Ammon's horn (tissue), 1 donor: ENCODE measurements at regions not wholly inside any gene's neighbourhood (a gene's known extent, or its start where the extent isn't known, plus 50 kb on each side); places are given as distances from the start of the nearest gene placed in this dataset.
A peak's percentile ranks its signal among the peaks of the same experiment; 100 is the strongest.
"Not testable (repeated sequence)": the region's sequence is repeated elsewhere in the genome, so short reads cannot be mapped to it uniquely, and the experiment has no call there.

ENCODE experiments used
- DNase-seq: peaks from one replicate; pipeline ENCODE4 v3.0.0-alpha.2; 2016; ENCODE audit warnings: low spot score

DNA sequence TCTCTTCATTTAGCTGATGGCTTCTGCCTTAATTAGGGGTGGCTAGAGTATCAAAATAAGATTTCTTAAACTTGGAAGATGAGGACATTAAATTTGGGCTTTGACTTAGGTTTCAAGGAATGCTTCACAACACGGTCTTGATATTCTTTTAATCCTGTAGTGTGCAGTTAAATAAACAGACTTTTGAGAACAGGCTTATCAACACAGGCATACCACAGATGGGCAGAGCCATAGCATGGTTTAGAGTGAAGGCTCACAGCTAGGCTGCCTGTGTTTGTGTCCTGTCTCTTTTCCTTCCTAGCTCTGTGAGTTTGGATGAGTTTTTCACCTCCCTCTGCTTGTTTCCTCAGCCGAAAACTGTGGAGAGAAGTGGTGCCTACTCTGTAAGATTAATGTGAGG lies 102.3 kb upstream of the IPO9 start:
- DNase-seq = no peak

DNA sequence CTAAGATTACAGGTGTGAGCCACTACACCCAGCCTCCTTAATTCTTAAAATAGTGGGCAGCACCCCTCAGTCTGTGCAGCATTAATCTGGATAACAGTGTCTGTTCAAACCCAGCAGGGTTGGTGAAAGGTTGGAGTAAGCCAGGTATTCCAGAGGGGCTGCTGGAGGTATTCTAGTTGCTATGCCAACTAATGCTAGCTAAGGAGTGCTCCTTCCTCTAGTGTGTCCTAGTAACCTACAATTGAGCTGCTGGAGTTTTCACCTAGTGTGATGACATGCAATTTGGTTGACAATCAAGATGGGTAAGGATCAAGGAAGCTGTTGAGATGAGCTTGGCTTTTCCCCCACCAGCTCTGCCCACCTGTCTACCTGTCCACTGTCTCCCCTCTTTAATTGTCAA lies 100.2 kb upstream of the IPO9 start:
- DNase-seq = no peak

DNA sequence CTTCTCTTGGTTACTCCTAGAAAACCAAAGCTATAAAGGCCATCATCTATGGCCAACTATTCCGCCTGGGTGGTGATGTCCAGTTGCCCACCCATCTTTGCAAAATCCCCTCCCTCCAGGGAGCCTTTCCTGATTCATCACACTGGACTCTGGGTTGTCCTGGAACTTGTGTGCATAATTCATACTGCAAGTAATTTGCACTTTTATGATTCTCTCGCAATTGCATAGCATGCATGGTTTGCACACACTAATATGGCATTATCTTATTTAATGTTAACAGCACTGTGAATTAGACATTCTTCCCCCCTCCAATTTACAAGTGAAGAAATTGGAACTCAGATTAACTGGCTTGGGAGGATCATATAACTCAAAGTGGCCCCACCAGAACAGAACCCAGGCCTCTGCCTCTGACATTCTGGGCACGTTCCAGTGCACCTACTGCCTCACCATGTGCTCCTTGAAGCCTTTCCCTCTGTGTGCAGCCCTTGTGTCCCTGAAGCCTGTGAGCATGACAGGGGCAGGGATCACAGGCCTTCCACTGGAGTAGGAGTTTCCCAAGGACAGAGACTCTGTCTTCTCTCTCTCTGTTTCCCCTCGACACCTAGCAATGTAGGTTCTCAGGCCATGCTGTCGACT lies 98.9 kb upstream of the IPO9 start:
- no peak for DNase-seq

DNA sequence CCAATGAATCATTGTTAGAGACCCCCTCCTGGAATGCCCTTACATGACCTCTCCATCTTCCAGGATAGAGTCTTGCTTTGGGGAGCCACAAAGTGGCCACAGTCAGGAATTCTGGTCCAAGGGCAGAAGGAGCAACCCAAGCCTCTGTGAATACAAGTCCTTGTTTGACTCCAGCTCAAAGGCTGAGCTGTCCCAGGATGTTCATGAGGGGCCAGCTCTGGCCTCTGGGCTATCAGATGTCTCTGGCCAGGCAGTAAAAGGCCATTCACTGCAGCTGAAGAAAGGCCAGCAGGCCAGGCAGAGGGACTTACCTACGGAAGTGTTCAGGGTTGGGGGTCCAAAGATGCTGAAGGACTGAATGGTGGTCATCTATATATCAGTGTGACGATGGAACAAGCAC lies 98.3 kb upstream of the IPO9 start:
- peak; percentile 82 for DNase-seq

DNA sequence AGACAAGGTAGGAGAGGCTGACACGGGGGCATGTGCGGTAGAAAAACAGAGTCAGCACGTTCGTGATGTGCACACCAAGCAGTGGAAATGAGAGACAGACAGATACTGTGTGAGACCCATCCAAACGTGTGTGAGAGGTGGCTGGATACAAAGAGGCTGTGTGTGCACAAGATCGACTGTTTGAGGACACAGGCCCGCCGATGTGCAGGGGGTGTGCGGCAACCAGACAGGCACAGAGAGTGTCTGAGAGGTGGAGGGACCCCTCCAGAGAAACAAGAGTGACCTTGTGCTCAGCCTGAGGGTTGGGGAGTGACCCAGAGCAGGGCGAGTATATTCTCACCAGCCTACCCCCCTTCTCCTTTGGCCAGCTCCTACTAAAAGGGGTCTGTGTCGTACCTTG lies 97.8 kb upstream of the IPO9 start:
- peak; percentile 84 for DNase-seq

DNA sequence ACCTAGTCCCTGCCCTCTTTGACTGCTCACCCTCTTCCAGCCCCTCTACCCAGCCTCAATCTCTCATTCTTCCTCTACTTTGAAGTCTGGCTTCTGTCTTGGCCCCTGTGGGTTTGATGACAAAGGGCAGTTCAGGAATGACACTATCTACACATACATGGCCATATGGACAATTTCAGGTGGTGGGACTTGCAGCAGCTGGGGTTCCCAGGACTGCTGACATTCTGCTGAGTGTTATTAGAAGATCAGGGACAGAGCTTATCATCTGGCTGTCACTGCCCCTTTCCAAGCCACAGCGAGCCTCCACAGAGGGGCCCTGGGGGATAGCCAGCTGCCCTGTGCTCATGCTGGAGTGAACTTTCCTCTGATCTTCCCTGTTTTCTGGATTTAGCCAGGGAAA lies 97.4 kb upstream of the IPO9 start:
- no peak for DNase-seq

DNA sequence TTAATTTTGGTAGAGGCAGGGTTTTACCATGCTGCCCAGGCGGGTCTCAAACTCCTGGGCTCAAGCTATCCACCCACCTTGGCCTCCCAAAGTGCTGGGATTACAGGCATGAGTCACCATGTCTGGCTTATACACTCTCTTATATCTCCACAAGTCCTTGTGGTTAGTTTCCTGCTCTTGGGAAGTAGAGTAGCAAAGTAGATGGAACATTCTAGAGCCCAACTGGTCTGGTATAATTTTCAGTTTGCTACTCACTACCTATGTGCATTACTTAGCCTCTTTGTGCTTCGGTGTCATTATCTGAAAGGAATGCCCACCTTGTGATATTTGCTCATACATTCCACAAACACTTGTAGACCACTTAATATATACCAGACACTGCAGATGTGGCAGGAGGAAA lies 96.6 kb upstream of the IPO9 start:
- DNase-seq = no peak

DNA sequence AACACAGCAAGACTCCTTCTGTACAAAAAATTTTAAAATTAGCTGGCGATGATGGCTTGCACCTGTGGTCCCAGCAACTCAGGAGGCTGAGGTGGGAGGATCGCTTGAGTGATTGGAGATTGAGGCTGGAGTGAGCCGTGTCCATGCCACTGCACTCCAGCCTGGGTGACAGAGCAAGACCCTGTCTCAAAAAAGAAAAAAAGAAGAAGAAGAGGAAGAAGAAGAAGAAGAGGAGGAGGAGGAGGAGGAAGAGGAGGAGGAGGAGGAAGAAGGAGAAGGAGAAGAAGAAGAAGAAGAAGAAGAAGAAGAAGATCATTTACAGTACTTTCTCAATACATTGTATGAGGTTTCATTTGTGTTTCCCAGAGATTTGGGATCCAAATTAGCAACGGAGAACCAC lies 94.7 kb upstream of the IPO9 start:
- DNase-seq = not testable (repeated sequence)

DNA sequence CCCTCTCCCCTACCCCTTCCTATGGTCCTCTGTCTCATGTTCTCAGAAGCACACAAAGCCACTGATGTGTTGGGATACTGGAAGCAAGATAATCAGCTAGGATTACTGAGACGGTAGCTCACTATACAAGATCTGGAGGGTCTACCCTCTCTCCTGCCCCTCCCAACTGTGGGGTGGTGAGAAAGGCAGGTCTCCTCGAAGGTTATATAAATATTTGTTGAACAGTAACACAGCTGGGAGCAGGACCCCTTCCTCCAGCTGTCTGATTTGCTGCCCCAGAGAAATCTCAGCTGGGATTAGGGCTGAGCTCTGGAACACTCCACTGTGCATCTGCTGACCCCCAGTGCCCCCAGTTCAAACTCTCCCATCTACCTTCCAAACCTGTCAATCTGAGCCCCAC lies 94.2 kb upstream of the IPO9 start:
- no peak for DNase-seq

DNA sequence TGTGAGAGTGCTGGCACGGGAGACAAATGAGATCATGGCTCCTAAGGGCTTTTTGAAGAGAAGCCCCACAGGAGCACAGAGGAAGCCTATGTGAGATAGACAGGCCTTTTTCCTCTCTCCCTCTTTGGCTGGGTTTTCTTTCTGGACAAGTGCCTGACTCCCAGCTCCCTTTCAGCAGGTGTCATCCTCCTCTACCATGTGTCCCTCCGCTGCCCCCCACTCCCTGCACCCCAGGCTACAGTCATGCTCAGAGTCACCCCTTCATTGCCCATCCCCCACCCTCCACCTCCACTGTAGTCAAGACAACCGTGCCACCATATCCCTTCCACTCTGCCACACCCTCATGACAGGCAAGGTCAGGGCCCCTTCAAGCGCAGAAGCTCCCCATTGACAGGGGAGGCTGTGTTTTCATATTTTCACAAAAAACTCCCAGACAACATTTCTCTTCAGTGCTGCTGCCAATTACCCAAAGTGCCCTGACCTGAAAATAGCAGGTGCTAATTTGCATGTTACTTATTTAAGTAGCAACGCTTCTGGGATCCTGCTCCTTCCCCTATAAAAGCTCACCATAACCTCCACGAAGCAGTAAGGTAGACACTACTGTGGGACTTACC lies 92.1 kb upstream of the IPO9 start:
- no peak for DNase-seq

DNA sequence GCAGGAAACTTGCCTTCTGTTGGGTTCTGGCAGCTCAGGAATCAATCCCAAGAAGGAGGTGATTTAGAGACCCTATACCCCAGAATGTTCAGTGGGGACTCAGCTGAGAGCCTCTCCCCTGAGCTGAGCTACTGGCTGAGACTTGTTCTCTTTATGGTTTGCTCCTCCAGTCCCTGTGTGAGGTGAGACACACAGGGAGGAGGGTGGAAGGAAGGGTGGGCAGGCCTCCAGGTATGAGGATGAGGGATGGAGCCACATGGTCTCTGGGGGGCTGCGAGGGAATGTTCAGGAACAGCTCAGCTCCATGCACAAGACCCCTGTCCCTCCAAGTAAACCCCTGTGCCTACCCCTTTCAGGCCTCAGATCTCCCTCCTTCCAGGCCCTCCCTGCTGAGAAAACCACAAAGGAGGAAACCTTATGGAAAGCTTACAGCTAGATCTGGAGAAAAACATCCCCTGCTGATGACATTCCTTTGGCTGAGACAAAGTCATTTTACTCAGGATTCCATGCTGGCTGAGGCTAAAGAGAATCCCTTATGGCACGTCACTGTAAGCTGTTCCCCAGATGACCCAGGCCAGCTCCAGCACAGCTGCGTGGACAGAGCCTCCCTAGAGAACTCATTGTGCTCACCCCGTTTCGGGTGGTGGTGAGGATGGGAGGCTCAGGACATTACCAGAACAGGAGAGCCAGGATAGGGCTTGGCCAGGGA lies 91.5 kb upstream of the IPO9 start:
- DNase-seq = peak; percentile 91

DNA sequence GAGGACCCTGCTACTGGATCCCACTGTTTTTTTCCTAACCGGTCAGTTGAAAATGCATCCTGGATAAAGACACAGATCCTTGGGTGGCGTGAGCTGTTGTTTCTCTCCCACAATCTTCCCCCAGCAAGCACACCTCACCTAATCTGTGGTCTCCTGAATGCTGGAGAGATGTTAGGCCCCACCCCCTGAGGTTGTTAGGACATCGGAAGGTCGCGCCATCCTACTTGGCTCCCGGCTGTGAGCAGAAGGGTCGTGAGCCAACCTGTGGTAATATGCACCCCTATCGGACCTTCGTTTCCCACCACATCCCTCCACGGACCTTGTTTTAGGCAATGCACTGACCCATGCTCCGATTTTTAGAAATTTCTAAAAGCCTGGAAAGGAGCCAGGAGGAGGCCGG lies 89.9 kb upstream of the IPO9 start:
- no peak for DNase-seq

DNA sequence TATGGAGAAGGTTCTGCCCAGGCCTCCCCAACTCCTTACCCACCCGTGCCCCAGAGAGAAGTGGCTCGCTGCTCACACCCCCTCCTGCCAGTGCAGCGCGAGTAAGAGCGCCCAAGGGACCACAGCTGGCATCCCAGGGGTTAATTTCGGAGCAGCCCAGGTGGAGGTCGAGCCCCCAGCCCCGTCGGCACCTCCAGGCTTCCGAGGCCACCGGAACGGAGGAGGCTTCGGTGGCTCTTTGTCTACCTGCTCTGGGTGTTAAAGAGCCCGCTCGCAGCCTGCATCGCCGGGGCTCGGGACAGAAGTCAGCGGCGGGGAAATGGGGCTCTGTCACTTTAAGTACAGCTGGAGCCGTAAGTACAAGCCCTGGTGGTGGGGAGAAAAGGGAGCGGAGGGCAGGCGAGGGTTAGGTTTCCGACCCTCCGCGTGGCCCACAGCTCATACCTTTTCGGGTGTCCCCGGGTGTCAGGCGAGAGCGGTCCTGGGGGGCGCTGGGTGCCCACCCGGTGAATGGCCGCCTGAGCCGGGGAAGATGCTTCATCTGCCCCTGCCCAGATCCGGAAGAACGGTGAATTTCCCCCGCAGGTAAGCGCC lies 89.4 kb upstream of the IPO9 start:
- peak; percentile 79 for DNase-seq

DNA sequence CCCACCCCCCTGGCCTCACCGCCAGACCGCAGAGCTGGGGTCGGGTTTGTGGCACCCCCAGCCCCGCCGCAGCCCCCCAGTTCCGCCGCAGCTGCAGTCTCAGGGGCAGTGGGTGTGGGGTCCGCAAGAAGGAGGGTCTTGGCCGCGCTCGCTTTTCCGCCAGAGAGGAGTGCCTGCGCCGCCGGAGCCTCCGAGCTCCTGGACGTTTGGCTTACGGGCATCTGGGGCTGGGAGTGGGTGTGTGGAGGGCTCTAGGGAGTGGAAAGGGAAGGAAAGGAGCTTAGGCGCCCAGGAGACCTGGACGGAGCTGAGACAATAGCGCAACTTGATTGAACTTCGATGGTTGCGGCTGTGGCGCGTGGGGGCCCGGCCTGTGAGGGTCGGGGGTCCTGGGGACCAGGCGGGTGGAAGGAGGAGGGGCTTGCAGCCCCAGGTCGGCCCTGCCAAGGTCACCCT lies 88.8 kb upstream of the IPO9 start:
- no peak for DNase-seq

DNA sequence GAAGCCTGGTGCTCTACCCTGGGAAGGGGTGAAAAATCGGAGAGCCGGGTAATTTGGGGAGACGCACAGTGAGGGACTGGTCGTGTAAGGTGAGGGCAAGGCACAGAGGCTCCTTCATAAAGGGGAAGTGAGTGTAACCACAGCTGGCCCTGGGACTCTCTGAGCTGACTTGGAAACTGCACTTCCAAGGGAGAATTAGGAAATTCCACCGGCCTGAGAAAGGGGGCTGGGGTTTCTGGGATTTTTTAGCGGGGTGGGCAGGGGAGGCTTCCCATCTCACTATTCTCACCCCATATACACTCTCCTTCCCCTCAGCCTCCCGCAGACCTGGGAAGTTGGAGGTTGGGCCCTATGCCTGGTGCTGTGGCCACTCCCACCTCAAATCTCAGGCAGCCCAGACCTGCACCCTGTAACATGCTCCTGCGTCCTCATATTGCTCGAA lies 88.3 kb upstream of the IPO9 start:
- no peak for DNase-seq

DNA sequence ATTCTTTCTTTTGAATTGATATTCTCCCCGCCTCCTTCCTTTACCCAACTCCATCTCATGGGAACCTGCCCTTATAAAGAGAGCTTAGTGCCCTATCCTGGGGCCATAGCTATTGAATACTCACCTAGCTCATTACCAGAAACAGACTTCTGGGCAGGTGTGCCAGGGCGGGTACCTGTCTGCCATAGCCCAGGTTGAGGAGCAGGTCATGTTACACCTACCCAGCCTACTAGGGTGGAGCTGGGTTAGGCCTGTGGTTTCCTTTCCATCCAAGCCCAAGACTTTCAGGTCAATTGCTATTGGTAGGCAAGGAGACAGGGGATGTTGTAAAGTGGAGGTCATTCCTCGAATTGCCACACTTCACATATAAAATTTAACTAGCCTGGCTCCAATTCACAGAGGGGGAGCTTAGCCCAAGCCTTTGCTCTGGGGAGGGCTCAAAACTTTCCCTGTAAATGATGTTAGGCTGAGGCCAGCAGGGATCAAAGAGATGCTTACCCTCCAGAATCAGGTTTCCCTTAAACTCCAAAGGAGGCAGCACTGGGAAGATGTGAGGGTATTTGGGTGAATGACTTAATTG lies 87.1 kb upstream of the IPO9 start:
- DNase-seq = no peak

DNA sequence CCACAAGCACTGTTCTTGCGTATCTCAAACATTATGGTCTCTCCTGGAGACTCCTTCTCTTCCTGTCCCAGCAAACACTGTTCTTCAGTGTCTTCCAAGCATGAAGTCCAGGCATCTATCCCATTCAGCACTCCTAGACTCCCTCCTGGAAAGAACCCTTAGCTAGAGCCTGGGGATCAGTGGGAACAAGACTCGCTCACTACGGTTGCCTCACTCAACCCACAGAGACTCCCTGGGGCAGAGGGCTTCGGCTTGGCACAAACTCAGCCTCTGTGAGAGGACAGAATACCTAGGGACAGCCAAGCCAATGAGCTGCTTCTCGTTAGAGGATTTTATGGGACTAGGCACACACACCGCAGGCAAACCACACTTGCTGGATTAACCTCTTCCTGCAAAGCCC lies 86.5 kb upstream of the IPO9 start:
- no peak for DNase-seq

DNA sequence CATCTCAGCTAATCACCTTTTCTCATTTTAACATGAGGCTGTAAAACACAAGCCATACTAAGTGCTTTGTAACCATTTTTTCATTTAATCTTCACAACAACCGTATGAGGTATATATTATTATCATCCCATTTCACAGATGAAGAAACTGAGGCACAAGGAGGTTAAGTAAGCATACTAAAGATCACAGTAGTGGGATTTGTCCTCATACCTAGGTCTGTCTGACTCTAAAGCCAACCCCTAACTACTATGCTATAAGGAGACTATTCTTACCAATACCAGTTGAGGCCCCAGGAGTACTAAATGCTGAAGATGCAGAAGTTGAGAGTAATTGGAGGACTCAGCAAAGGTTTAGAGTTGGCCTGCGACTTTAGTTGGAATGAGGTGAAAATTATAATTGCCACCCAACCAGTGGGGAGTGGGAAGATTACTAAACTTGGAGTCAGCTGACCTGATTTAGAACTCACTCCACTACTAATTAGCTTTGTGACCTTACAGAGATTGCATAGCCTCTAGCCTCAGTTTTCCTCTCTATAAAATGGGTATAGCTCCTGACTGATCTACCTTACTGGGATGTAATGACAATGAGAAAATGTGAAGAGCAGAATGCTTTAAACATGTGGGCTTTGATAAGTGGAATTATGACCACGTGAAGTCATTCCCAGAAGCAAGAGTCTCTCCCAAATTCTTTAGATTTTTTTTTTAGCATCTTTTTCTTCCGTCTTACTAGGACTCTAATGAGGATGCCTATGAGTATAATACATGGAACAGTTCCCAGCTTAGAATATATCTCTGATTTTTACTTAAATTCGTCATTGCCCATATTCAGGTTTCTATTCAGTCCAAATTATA lies 85.8 kb upstream of the IPO9 start:
- DNase-seq = no peak

DNA sequence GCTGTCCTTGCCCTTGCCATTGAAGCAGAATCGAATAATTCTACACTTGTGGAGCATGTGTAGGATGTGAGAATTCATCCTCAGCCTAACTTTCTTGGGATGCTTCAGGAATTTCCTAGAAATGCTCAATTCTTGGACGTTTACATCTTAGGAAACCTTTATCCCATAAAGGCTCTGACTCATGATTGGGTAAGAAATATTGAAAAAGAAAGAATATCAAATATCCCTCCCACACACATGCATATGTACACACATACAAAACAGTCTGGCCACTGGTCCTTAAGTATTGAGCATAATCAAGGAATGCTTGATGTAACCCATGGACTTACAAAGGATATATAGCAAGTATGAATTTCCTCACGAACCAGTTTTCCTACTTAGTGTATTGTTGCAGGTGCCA lies 83.9 kb upstream of the IPO9 start:
- no peak for DNase-seq

DNA sequence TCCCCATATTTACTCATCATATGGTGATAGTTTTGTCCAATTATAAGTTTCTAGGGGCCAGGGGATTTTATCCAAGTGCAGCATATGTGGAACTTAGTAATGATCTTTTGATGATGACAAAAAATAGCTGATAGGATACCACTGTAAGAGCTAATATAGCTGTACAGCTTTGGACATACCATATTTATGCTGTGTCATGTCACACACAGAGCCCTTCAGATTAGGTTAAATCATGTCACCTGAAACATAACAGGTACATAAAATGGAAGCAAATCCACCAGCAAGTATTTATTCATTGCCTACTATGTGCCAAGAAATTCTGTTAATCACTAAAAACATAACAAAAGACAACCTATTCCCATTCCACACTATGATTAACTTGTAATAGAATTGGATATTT lies 82.8 kb upstream of the IPO9 start:
- DNase-seq = no peak

DNA sequence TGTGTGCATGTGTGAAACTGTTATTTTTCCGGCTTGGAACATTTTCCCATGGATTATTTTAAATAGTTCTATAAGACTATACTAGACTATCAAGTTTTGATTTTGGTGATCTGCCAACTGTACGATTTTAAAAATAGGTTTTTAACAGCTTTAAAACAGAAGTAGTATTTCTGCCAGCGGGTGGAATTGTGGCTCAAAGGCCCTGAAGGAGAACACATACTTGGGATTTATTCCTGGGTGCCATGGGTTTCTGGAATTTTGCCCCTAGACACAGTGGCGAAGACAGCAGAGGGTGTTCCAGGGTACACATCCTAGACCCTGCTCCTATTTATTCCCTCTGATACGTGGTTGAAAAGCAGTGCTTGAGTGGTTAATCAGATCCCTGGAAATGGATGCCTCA lies 81.7 kb upstream of the IPO9 start:
- DNase-seq = no peak

DNA sequence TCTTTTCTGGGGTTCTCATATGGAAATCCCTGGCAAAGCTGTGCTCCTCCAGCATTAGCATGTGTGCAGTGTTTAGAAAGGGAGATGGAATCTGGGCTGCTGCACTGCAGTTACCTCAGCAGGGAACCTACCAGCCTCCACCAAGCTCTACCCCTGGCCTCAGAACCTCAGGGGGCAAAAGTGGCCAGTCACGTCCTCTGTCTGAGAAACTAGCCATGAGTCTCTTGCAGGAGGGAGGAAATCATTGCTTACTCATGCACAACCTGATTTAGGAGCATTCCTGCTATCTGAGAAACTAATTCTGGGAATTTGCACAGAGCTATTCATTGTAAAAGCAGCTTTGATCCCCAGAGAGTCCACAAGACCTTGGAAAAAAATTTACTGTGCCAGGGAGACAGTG lies 80.6 kb upstream of the IPO9 start:
- no peak for DNase-seq
